Mammary epithelial cell (primary cell): ENCODE measurements at regions not wholly inside any gene's neighbourhood (a gene's known extent, or its start where the extent isn't known, plus 50 kb on each side); places are given as distances from the start of the nearest gene placed in this dataset.

Source experiments
- CTCF ChIP-seq, 2 donors: IDR thresholded peaks in 1 of 2; conservative IDR thresholded peaks in 1 of 2; 2 replicates each; pipeline ENCODE4 v1.5.1; 2011 to 2012; ENCODE audit warnings: inconsistent platforms in 2 of 2, low read length in 2 of 2, mild to moderate bottlenecking in 2 of 2, control low read depth in 1 of 2, low read depth in 1 of 2; ENCODE audit not compliant: insufficient read depth in 1 of 2; ENCODE audit errors: extremely low read depth in 1 of 2
- EZH2 ChIP-seq: IDR thresholded peaks from 2 replicates; pipeline ENCODE4 v1.6.1; 2012; ENCODE audit warnings: low read length, inconsistent platforms, borderline replicate concordance

GRCh38 chr11:133762538-133762937 is 82.8 kb downstream of the SPATA19 start:
- no peak for TF ChIP-seq CTCF (conservative IDR thresholded peaks at IDR 0.05 in 1 of 2, IDR thresholded peaks at IDR 0.05 in 1 of 2; ENCODE audit: extremely low read depth in 1 of 2, insufficient read depth in 1 of 2, low read depth in 1 of 2, low read length in 2 of 2)
- no peak for TF ChIP-seq EZH2
